AG09309 (cell line): ENCODE measurements at regions not wholly inside any gene's neighbourhood (a gene's known extent, or its start where the extent isn't known, plus 50 kb on each side); places are given as distances from the start of the nearest gene placed in this dataset.

Experiments
- DNase-seq: peaks from one replicate; pipeline ENCODE4 v3.0.0-alpha.2; 2010; ENCODE audit warnings: low read depth
- H3K4me3 ChIP-seq: 2 replicates; pipeline ENCODE4 v1.5.1; 2011; ENCODE audit warnings: mild to moderate bottlenecking, low read depth, low read length, moderate library complexity; ENCODE audit not compliant: control insufficient read depth
- TF ChIP-seq, protein P1 (sequence below): IDR thresholded peaks from 2 replicates; pipeline ENCODE4 v1.5.1; 2011; ENCODE audit warnings: mild to moderate bottlenecking, low read depth, low read length, inconsistent platforms; ENCODE audit not compliant: insufficient read depth, control insufficient read depth; ENCODE audit errors: missing control alignments

DNA sequence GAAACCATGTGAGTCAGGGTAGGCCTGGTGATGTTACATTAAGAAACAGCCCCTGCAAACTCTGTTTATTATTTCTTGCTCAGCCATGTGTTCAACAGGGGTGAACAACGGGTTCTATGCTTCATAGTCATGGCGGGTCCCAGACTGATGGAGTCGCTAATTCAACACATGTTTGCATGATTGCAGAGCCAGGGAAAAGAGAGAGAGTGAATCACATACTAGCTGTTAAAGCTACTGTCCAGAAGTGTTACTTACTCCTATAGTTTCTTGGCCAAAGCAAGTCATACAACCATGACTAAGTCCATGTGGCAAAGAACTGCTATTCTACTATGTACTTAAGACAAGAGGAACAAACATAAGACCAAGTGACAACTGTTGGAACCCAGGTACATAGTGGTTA is 241.2 kb upstream of the SKOR2 start:
- TF ChIP-seq, protein P1, sequence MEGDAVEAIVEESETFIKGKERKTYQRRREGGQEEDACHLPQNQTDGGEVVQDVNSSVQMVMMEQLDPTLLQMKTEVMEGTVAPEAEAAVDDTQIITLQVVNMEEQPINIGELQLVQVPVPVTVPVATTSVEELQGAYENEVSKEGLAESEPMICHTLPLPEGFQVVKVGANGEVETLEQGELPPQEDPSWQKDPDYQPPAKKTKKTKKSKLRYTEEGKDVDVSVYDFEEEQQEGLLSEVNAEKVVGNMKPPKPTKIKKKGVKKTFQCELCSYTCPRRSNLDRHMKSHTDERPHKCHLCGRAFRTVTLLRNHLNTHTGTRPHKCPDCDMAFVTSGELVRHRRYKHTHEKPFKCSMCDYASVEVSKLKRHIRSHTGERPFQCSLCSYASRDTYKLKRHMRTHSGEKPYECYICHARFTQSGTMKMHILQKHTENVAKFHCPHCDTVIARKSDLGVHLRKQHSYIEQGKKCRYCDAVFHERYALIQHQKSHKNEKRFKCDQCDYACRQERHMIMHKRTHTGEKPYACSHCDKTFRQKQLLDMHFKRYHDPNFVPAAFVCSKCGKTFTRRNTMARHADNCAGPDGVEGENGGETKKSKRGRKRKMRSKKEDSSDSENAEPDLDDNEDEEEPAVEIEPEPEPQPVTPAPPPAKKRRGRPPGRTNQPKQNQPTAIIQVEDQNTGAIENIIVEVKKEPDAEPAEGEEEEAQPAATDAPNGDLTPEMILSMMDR = no peak
- H3K4me3 ChIP-seq = no peak overlapping the region
- DNase-seq = no peak

DNA sequence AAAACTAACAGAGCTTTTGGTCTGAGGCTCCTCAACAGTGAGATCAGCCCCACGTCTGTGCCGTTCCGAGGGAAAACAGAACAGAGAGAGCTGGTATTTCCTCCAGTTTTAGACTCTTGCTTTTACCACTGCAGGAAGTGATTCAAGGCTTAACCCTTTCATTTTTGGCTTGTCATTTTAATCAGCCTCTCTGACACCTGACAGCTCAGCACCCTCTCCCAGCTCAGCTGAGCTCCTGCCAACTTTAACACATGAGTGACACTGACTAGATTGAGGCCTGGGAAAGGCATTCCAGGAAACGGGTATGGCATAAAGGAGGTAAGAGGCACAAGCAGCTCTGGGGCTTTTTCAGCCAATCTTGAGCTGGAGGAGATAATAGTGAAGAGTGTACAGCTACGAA is 239.4 kb upstream of the SKOR2 start:
- no peak for DNase-seq
- TF ChIP-seq, protein P1 = no peak
- H3K4me3 ChIP-seq = no peak overlapping the region

DNA sequence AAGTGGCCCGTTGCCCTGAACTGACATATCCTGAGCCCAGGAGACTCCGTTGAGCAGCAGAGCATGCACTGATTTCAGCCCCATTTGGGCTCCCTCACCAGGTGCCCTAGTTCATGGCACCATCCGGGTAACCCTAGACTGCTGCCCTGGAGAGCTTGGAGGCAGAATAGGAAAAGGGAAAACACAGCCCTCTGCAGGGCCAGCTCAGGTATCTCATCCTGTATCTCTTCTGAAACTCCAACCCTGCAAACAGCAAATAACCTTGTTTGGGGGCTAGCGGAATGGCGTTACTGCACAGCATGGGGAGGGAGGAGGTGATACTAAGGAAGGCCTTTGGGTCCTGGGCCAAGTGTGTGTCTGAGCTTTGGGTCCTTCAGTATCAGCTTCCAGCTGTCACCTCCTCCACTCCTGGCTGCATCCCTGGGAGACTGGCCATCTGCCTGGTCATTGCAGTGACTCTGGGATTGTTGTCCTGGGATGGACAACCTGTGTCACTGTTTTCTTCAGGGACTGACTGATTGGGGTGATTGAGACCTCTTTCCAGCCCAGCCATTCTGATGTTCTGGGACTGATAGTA is 233.8 kb upstream of the SKOR2 start:
- TF ChIP-seq, protein P1 = no peak
- no peak for DNase-seq
- H3K4me3 ChIP-seq = no peak overlapping the region

DNA sequence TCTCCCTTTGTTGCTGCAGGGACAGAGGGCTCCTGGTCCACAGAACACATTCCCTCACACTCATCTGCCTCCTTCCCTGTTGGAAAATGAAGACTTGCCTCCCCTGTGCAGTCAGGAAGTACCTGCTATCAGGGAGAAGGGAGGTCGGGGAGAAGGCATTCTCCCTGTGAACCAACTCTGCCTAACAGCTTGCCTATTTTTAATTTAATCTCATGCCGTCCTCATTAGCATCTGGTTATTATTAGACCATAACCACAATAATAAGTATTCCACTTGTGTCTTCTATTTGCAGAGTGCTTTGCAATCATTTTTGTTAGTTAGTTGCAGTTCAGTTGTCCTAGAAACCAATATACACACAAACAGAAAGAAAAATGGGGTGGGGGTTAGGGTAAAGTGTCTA is 232.6 kb upstream of the SKOR2 start:
- no peak for DNase-seq
- H3K4me3 ChIP-seq = no peak overlapping the region
- TF ChIP-seq, protein P1 = no peak

DNA sequence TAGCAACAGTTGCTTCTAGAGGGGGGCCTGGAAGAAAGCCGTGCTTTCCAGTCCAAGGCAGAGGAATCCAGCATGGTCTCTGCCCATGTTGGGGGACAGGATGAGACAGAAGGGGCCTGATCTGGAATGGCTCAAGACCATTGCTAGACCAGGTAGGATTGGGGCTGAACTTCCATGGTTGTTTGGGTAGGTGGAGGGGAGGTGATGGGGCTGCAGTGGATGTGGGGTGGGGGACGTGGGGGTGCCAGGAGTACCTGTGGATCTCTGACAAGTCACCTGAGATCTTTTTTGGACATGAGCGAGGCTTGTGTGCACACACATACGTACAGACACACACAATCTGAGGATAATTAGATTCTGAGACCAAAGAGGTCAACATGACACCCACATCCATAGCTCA is 228.7 kb upstream of the SKOR2 start:
- TF ChIP-seq, protein P1 = no peak
- DNase-seq = no peak
- no peak overlapping the region for H3K4me3 ChIP-seq

DNA sequence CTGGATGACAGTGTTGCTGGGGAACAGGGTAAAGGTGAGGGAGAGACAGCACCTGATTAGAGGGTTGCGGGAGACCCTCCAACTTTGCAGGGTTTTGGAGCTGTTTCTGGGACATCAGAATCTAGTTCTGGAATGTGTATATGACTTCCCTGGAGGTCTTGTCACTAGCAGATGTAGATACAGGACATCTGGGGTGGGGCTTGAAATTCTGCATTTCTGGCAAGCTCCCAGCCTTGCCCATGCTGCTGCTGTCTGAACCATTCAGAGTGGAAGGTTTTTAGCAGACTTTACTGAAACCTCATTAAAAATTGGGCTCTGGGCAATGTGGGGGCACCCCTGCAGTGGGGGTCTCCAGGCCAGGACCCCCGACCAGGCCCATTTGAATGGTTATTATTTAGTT is 220.3 kb upstream of the SKOR2 start:
- DNase-seq = no peak
- TF ChIP-seq, protein P1 = no peak
- H3K4me3 ChIP-seq = no peak overlapping the region

DNA sequence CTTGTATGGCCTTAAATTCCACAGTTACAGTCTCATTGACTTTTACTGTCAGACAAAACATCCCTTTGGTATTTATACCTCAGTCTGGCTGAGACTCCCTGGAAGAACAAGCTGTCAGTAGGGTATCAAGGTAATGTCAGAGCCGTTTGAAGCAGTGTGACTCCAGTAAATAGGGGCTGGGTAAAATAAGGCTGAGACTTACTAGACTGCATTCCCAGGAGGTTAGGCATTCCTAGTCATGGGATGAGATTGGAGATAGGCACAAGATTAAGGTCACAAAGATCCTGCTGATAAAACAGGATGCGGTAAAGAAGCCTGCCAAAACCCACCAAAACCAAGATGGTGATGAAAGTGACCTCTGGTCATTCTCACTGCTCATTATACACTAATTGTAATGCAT is 219.5 kb upstream of the SKOR2 start:
- DNase-seq = no peak
- TF ChIP-seq, protein P1 = no peak
- H3K4me3 ChIP-seq = no peak overlapping the region
